Stimulated activated memory B cell treated with anti-CD40 and anti-IgM and Interleukin-4, amounts not matched to agents 10 μg/mL and 1 μg/mL and 100 μg/mL, for 72 hours (primary cell): ENCODE measurements at regions not wholly inside any gene's neighbourhood (a gene's known extent, or its start where the extent isn't known, plus 50 kb on each side); places are given as distances from the start of the nearest gene placed in this dataset.

Source experiments
- ATAC-seq: fragments of 150-1000 bp; cut with Tn5 transposase; 2 replicates; pipeline ENCODE4 v1.10.0; 2021
- H3K27ac Mint-ChIP-seq: one replicate; pipeline ENCODE4 v1.8.0; 2022; ENCODE audit warnings: mild to moderate bottlenecking, mixed read lengths
- H3K27me3 Mint-ChIP-seq: one replicate; pipeline ENCODE4 v1.8.0; 2022; ENCODE audit warnings: mixed read lengths
- H3K36me3 Mint-ChIP-seq: one replicate; pipeline ENCODE4 v1.8.0; 2022; ENCODE audit warnings: mixed read lengths
- H3K4me1 Mint-ChIP-seq: one replicate; pipeline ENCODE4 v1.8.0; 2022; ENCODE audit warnings: mixed read lengths
- H3K4me3 Mint-ChIP-seq: one replicate; pipeline ENCODE4 v1.8.0; 2022; ENCODE audit warnings: mild to moderate bottlenecking, moderate library complexity, mixed read lengths
- H3K9me3 Mint-ChIP-seq: one replicate; pipeline ENCODE4 v1.8.0; 2022; ENCODE audit warnings: mixed read lengths

- H3K9me3 Mint-ChIP-seq, result no peaks in the 10 kb centered on the region
- no peak overlapping the region for H3K4me3 Mint-ChIP-seq
- no peaks in the 10 kb centered on the region for H3K4me1 Mint-ChIP-seq
- ATAC-seq, result no peak
- H3K27ac Mint-ChIP-seq, result no peak overlapping the region
- H3K27me3 Mint-ChIP-seq, result no peaks in the 10 kb centered on the region
- no peaks in the 10 kb centered on the region for H3K36me3 Mint-ChIP-seq
Measured at GRCh38 chr6:98640366-98640765, 194.0 kb upstream of the POU3F2 start.

GRCh38 chr6:98641949-98642719 is 192.2 kb upstream of the POU3F2 start:
- H3K27me3 Mint-ChIP-seq, result no peaks in the 10 kb centered on the region
- ATAC-seq, result no peak
- H3K9me3 Mint-ChIP-seq, result no peaks in the 10 kb centered on the region
- H3K4me3 Mint-ChIP-seq, result no peak overlapping the region
- no peaks in the 10 kb centered on the region for H3K4me1 Mint-ChIP-seq
- H3K36me3 Mint-ChIP-seq, result no peaks in the 10 kb centered on the region
- H3K27ac Mint-ChIP-seq, result no peak overlapping the region

GRCh38 chr6:98644063-98644462 is 190.3 kb upstream of the POU3F2 start:
- H3K4me3 Mint-ChIP-seq, result no peak overlapping the region
- H3K27me3 Mint-ChIP-seq, result no peaks in the 10 kb centered on the region
- no peak overlapping the region for H3K27ac Mint-ChIP-seq

GRCh38 chr6:98648211-98648914 is 186.0 kb upstream of the POU3F2 start:
- Mint-ChIP-seq H3K36me3 (no peaks in the 10 kb centered on the region), H3K4me1 (no peaks in the 10 kb centered on the region), H3K4me3 (no peak overlapping the region), H3K9me3 (no peaks in the 10 kb centered on the region), H3K27ac (no peak overlapping the region), H3K27me3 (no peaks in the 10 kb centered on the region)
- ATAC-seq, result no peak

More at GRCh38 chr6:98644063-98644462, 190.3 kb upstream of the POU3F2 start:
- no peak for ATAC-seq
- Mint-ChIP-seq H3K4me1 (no peaks in the 10 kb centered on the region), H3K36me3 (no peaks in the 10 kb centered on the region), H3K9me3 (no peaks in the 10 kb centered on the region)

- Mint-ChIP-seq H3K4me3 (no peak overlapping the region), H3K4me1 (no peaks in the 10 kb centered on the region), H3K27ac (no peak overlapping the region), H3K9me3 (no peaks in the 10 kb centered on the region), H3K36me3 (no peaks in the 10 kb centered on the region), H3K27me3 (no peaks in the 10 kb centered on the region)
- ATAC-seq, result no peak
Measured at GRCh38 chr6:98650941-98651340, 183.4 kb upstream of the POU3F2 start.

- no peak overlapping the region for H3K4me3 Mint-ChIP-seq
- H3K9me3 Mint-ChIP-seq, result no peaks in the 10 kb centered on the region
- no peaks in the 10 kb centered on the region for H3K4me1 Mint-ChIP-seq
- no peak for ATAC-seq
- H3K36me3 Mint-ChIP-seq, result no peaks in the 10 kb centered on the region
- H3K27ac Mint-ChIP-seq, result no peak overlapping the region
- no peaks in the 10 kb centered on the region for H3K27me3 Mint-ChIP-seq
Measured at GRCh38 chr6:98653179-98653578, 181.2 kb upstream of the POU3F2 start.

GRCh38 chr6:98657764-98658163 is 176.6 kb upstream of the POU3F2 start:
- H3K4me1 Mint-ChIP-seq, result no peaks in the 10 kb centered on the region
- ATAC-seq, result no peak
- H3K9me3 Mint-ChIP-seq, result no peaks in the 10 kb centered on the region
- no peaks in the 10 kb centered on the region for H3K27me3 Mint-ChIP-seq
- H3K36me3 Mint-ChIP-seq, result no peaks in the 10 kb centered on the region
- H3K4me3 Mint-ChIP-seq, result no peak overlapping the region
- no peak overlapping the region for H3K27ac Mint-ChIP-seq

GRCh38 chr6:98669371-98669770 is 165.0 kb upstream of the POU3F2 start:
- Mint-ChIP-seq H3K9me3 (no peaks in the 10 kb centered on the region), H3K4me3 (no peak overlapping the region), H3K27me3 (no peaks in the 10 kb centered on the region), H3K27ac (no peak overlapping the region), H3K4me1 (no peaks in the 10 kb centered on the region), H3K36me3 (no peaks in the 10 kb centered on the region)
- ATAC-seq, result no peak

GRCh38 chr6:98670045-98670746 is 164.2 kb upstream of the POU3F2 start:
- no peaks in the 10 kb centered on the region for H3K4me1 Mint-ChIP-seq
- no peak for ATAC-seq
- no peaks in the 10 kb centered on the region for H3K36me3 Mint-ChIP-seq
- H3K4me3 Mint-ChIP-seq, result no peak overlapping the region
- H3K27me3 Mint-ChIP-seq, result no peaks in the 10 kb centered on the region
- H3K9me3 Mint-ChIP-seq, result no peaks in the 10 kb centered on the region
- H3K27ac Mint-ChIP-seq, result no peak overlapping the region

- Mint-ChIP-seq H3K4me1 (no peaks in the 10 kb centered on the region), H3K27me3 (no peaks in the 10 kb centered on the region), H3K36me3 (no peaks in the 10 kb centered on the region), H3K4me3 (no peak overlapping the region), H3K27ac (no peak overlapping the region), H3K9me3 (peaks cover 8% of the 10 kb centered on the region)
- no peak for ATAC-seq
Measured at GRCh38 chr6:98672681-98673475, 161.5 kb upstream of the POU3F2 start.

- no peak overlapping the region for H3K27ac Mint-ChIP-seq
- no peaks in the 10 kb centered on the region for H3K36me3 Mint-ChIP-seq
Measured at GRCh38 chr6:98678481-98678880, 155.9 kb upstream of the POU3F2 start.

GRCh38 chr6:98686008-98686601 is 148.3 kb upstream of the POU3F2 start:
- Mint-ChIP-seq H3K27ac (no peak overlapping the region), H3K27me3 (no peaks in the 10 kb centered on the region), H3K4me1 (no peaks in the 10 kb centered on the region), H3K9me3 (no peaks in the 10 kb centered on the region), H3K4me3 (no peak overlapping the region), H3K36me3 (no peaks in the 10 kb centered on the region)
- ATAC-seq, result no peak

More at GRCh38 chr6:98678481-98678880, 155.9 kb upstream of the POU3F2 start:
- Mint-ChIP-seq H3K9me3 (peaks cover 11% of the 10 kb centered on the region), H3K27me3 (no peaks in the 10 kb centered on the region), H3K4me1 (no peaks in the 10 kb centered on the region), H3K4me3 (no peak overlapping the region)
- no peak for ATAC-seq

GRCh38 chr6:98687752-98688151 is 146.6 kb upstream of the POU3F2 start:
- H3K4me3 Mint-ChIP-seq, result no peak overlapping the region
- no peaks in the 10 kb centered on the region for H3K4me1 Mint-ChIP-seq
- no peaks in the 10 kb centered on the region for H3K27me3 Mint-ChIP-seq
- H3K27ac Mint-ChIP-seq, result no peak overlapping the region
- no peaks in the 10 kb centered on the region for H3K9me3 Mint-ChIP-seq
- no peak for ATAC-seq
- H3K36me3 Mint-ChIP-seq, result no peaks in the 10 kb centered on the region

- Mint-ChIP-seq H3K27me3 (no peaks in the 10 kb centered on the region), H3K27ac (no peak overlapping the region), H3K9me3 (no peaks in the 10 kb centered on the region), H3K4me3 (no peak overlapping the region), H3K36me3 (no peaks in the 10 kb centered on the region), H3K4me1 (no peaks in the 10 kb centered on the region)
- ATAC-seq, result no peak
Measured at GRCh38 chr6:98695091-98695801, 139.1 kb upstream of the POU3F2 start.
